Cardiac fibroblast (primary cell): ENCODE measurements at regions not wholly inside any gene's neighbourhood (a gene's known extent, or its start where the extent isn't known, plus 50 kb on each side); places are given as distances from the start of the nearest gene placed in this dataset.

Experiments used
- DNase-seq, 2 donors: peaks; one replicate each; pipeline versions ENCODE4 v3.0.0 to v3.0.0-alpha.2; 2010; ENCODE audit warnings: low read depth in 2 of 2
- H3K4me3 ChIP-seq, 2 donors: replicated peaks in 1 of 2; 1 replicate in 1 of 2; 2 replicates in 1 of 2; pipeline ENCODE4 v1.5.1; 2011; ENCODE audit warnings: low read depth in 2 of 2, low read length in 2 of 2, mild to moderate bottlenecking in 2 of 2, moderate library complexity in 1 of 2
- CTCF ChIP-seq: IDR thresholded peaks from one replicate; pipeline ENCODE4 v1.5.1; 2011; ENCODE audit warnings: low read depth, mild to moderate bottlenecking, low read length, inconsistent platforms

- H3K4me3 ChIP-seq, result no peak overlapping the region
- no peak for TF ChIP-seq CTCF
- DNase-seq, result no peak
These were observed 122.3 kb upstream of the CAMK1G start for GRCh38 chr1:209461168-209461567.

GRCh38 chr1:209462433-209462832 lies 121.1 kb upstream of the CAMK1G start:
- no peak overlapping the region for H3K4me3 ChIP-seq
- DNase-seq, result no peak
- TF ChIP-seq CTCF, result no peak

- no peak for TF ChIP-seq CTCF
- no peak for DNase-seq
These were observed 120.1 kb upstream of the CAMK1G start for GRCh38 chr1:209463441-209463840.

GRCh38 chr1:209473025-209473424 lies 110.5 kb upstream of the CAMK1G start:
- TF ChIP-seq CTCF, result no peak
- no peak for DNase-seq
- no peak overlapping the region for H3K4me3 ChIP-seq

More at GRCh38 chr1:209463441-209463840, 120.1 kb upstream of the CAMK1G start:
- H3K4me3 ChIP-seq, result no peak overlapping the region

GRCh38 chr1:209480345-209480744 lies 103.2 kb upstream of the CAMK1G start:
- TF ChIP-seq CTCF, result no peak
- DNase-seq, result no peak
- no peak overlapping the region for H3K4me3 ChIP-seq

- no peak for TF ChIP-seq CTCF
- DNase-seq, result no peak
- H3K4me3 ChIP-seq, result no peak overlapping the region
These were observed 99.8 kb upstream of the CAMK1G start for GRCh38 chr1:209483691-209484090.

GRCh38 chr1:209484429-209484828 lies 99.1 kb upstream of the CAMK1G start:
- DNase-seq, result no peak
- H3K4me3 ChIP-seq, result no peak overlapping the region
- no peak for TF ChIP-seq CTCF
